ENCODE measurements at regions not wholly inside any gene's neighbourhood (a gene's known extent, or its start where the extent isn't known, plus 50 kb on each side); places are given as distances from the start of the nearest gene placed in this dataset.

- no peak for DNase-seq (ENCODE audit: low read depth, low spot score)
- H3K4me3 ChIP-seq (ENCODE audit: low read depth, low read length), result no peak overlapping the region
- CTCF ChIA-PET, result interaction anchor here (1.5 kb wide), 1 partner anchor 69 kb away, joined by 4 read pairs; no protein-coding TSS in a partner anchor
- no peak for TF ChIP-seq CTCF (IDR thresholded peaks at IDR 0.05; ENCODE audit: insufficient read depth, low read length, missing control alignments)
- POLR2A ChIA-PET, result no interaction called here
Measured at GRCh38 chr15:29208836-29209235, 60.8 kb downstream of the NSMCE3 start.

DNA sequence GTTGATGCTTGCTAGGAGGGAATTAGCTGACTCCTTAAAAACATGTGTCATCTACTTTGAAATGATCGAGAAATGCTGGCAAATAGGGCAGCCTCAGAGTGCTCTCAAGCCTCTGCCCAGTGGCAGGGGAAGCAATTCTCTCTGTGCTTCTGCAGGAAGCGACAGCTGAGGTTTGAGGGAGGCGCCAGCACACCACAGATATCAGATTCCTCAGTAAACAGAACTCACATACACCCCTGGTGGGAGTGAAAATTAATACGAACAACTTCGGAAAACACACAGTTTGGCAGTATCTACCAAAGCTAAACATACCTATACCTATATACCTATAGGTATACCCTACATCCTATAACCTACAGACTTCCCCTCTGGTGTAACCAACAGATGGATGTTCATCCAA, 61.3 kb downstream of the NSMCE3 start:
- ChIA-PET CTCF (interaction anchor here (1.5 kb wide), 1 partner anchor 68 kb away, joined by 4 read pairs; no protein-coding TSS in a partner anchor), POLR2A (no interaction called here)
- TF ChIP-seq CTCF (IDR thresholded peaks at IDR 0.05; ENCODE audit: insufficient read depth, low read length, missing control alignments), result no peak
- no peak for DNase-seq (ENCODE audit: low read depth, low spot score)
- H3K4me3 ChIP-seq (ENCODE audit: low read depth, low read length), result no peak overlapping the region

DNA sequence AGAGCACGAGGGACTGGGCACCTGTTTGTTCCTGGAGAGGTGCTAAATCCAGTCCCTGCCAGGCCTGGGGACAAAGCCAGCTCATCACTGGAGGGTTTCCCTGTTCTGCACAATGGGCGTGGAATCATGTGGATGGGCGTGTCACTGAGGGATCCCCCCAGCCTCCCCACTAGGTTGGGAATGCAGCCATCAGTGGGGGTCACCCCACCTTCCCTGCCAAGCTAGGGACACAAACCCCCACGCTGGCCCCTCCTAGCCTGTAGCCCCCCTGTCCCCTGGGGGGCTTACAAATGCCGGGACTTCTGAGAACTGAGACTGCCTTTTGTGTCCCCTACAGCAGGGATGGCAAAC, 61.9 kb downstream of the NSMCE3 start:
- DNase-seq (ENCODE audit: low read depth, low spot score), result no peak
- no peak for TF ChIP-seq CTCF (IDR thresholded peaks at IDR 0.05; ENCODE audit: insufficient read depth, low read length, missing control alignments)
- H3K4me3 ChIP-seq (ENCODE audit: low read depth, low read length), result no peak overlapping the region
- ChIA-PET CTCF (no interaction called here), POLR2A (no interaction called here)

- CTCF ChIA-PET, result no interaction called here
Measured at GRCh38 chr15:29207027-29207757, 62.4 kb downstream of the NSMCE3 start.

GRCh38 chr15:29205186-29205585, 64.4 kb downstream of the NSMCE3 start:
- no peak for TF ChIP-seq CTCF (IDR thresholded peaks at IDR 0.05; ENCODE audit: insufficient read depth, low read length, missing control alignments)
- no peak overlapping the region for H3K4me3 ChIP-seq (ENCODE audit: low read depth, low read length)
- ChIA-PET POLR2A (no interaction called here), CTCF (interaction anchor here (0.7 kb wide), 1 partner anchor 24 kb away, joined by 3 read pairs; no protein-coding TSS in a partner anchor)
- DNase-seq (ENCODE audit: low read depth, low spot score), result no peak

More at GRCh38 chr15:29207027-29207757, 62.4 kb downstream of the NSMCE3 start:
- TF ChIP-seq CTCF (IDR thresholded peaks at IDR 0.05; ENCODE audit: insufficient read depth, low read length, missing control alignments), result no peak
- POLR2A ChIA-PET, result no interaction called here
- no peak for DNase-seq (ENCODE audit: low read depth, low spot score)
- no peak overlapping the region for H3K4me3 ChIP-seq (ENCODE audit: low read depth, low read length)

GRCh38 chr15:29204369-29204755, 65.3 kb downstream of the NSMCE3 start:
- no peak for DNase-seq (ENCODE audit: low read depth, low spot score)
- CTCF ChIA-PET, result interaction anchor here (0.9 kb wide), 1 partner anchor 101 kb away, joined by 3 read pairs; no protein-coding TSS in a partner anchor
- POLR2A ChIA-PET, result no interaction called here
- no peak overlapping the region for H3K4me3 ChIP-seq (ENCODE audit: low read depth, low read length)
- no peak for TF ChIP-seq CTCF (IDR thresholded peaks at IDR 0.05; ENCODE audit: insufficient read depth, low read length, missing control alignments)

Data from AG04449 (cell line).